Femur (tissue), 1 donor: ENCODE measurements at regions not wholly inside any gene's neighbourhood (a gene's known extent, or its start where the extent isn't known, plus 50 kb on each side); places are given as distances from the start of the nearest gene placed in this dataset.

Experiments used
- DNase-seq: peaks from one replicate; pipeline ENCODE4 v3.0.0-alpha.2; 2017

DNA sequence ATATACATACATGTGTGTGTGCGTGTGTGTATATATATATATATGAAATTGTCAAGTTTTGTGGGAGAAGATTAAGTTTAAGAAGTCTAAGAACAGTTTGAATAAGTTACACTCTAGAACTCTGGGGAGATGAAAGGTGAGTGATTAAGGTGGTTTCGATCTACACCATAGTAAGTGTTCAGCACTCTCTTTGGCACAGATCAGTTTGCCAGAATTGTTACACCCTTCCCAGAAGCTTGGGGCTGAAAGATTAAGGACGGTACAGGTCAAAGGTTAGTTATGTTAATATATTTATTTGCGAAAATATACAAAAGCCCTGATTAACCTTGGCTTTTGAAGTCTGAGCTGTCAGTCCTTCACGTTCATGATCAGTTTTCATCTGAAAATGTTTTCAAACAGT is 309.1 kb downstream of the KLF5 start:
- no peak for DNase-seq

- no peak for DNase-seq
Observed at GRCh38 chr13:73366241-73366640, 307.4 kb downstream of the KLF5 start.

GRCh38 chr13:73365681-73366080 is 306.9 kb downstream of the KLF5 start:
- DNase-seq: no peak

GRCh38 chr13:73365252-73365651 is 306.4 kb downstream of the KLF5 start:
- no peak for DNase-seq

DNA sequence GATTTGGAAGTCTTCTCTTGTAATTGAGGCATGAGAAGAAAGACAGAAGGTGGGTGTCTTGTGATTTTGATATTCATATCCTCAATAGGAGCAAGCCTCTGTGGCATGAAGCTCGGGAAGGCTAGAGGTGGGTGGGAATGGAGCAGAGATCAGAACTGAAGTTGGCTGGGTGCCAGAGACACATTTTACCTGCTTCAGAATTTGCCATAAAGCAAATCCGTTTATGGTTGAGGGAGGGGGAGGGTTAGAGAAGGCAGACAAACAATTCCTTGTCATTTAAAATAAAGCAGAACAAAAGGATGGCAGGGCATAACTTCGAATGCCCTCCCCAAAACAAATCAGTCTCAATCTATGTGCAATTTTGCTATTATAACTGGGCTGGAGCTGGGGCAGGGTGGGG is 305.9 kb downstream of the KLF5 start:
- DNase-seq: no peak

DNA sequence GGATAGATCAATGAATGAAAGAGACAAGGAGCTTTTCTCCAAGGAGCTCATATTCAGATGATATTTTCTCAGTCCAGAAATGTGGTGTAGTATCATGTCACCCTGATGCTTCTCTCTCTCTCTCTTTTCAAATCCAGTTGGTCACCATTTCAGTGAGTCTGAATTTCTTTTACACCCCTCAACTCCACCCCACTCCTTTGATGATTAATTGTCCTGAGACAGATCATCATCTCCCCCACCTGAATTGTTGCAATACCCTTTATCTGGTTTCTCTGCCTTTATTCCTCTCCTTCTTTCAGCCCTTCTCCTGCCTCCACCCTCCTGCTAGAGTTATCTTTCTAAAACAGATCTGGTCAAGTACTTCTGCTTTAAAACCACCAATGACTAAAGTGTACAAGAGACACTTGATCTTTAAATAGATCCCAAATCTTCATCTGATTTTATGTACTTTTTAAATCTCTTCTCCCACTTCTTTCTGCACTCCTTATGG is 299.8 kb downstream of the KLF5 start:
- no peak for DNase-seq

DNA sequence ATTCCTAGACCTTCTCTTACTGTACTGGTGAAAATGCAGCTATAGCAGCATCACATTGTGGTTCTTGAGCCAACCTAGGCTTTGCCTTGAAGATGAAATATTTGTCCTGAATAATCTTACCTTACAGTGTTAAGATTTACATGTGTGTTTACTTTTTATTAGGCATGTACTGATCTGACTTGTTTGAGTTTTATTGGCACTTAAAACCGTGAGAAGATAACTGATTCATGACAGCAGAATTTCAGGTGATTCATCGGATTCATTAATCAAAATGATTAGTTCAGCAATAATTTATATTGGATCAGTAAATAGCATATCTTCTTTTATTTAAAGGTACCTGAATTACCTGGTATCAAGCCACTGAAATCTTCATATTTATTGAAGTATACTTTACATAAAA is 296.3 kb downstream of the KLF5 start:
- DNase-seq: no peak

DNA sequence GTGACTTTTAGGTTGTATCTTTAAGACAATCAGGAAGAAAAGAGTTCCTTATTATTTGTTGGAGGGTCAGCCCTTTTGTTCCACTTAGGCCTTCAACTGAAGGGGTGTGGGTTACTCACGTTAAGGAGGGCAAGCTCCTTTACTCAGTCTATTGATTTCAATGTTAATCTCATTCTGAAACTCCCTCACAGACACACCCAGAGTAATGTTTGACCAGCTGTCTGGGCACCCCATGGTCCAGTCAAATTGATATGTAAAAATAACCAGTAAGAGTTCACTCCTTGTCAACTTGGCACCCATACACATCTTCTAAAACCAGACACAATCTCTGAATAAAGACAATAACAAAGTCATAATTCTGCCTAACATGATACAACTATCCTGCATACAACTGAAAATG is 292.9 kb downstream of the KLF5 start:
- no peak for DNase-seq

DNA sequence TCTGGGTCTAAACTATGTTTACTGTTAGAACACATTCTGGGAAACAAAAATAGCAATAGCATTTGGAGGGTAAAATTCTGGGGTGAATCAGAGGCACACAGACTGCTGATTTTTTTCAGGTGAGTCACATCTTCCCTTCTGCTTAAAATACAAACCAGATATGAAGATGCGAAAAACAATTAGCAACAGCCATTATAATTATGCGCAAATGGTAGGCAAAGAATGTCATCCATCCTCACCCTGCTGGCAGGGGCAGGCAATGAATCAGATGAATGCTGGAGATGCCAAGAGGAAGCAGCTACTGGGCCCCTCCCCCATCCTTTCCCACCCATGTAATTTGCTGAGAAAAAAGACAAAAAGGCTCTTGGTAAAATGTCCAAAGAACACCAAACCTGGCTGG is 282.9 kb downstream of the KLF5 start:
- no peak for DNase-seq

DNA sequence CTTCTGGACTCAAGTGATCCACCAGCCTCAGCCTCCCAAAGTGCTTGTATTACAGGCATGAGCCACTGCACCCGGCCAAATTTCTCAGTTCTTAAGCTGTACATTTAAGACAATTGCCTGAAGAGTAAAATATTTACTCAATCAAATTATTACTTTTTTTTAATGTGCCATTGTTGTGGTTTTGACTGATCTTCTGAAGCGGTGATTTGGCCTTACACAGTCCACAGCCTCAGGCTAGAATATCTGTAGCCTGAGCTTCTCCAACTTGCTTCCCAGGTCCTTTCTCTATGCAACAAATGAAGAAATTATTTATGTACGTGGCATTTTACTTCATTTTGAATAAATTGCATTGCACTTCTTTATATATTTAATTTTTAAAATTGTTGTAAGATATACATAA is 281.3 kb downstream of the KLF5 start:
- DNase-seq: no peak

- DNase-seq: no peak
Observed at GRCh38 chr13:73339086-73339485, 280.3 kb downstream of the KLF5 start.

- no peak for DNase-seq
Observed at GRCh38 chr13:73338389-73338788, 279.6 kb downstream of the KLF5 start.

GRCh38 chr13:73337532-73337931 is 278.7 kb downstream of the KLF5 start:
- DNase-seq: no peak

DNA sequence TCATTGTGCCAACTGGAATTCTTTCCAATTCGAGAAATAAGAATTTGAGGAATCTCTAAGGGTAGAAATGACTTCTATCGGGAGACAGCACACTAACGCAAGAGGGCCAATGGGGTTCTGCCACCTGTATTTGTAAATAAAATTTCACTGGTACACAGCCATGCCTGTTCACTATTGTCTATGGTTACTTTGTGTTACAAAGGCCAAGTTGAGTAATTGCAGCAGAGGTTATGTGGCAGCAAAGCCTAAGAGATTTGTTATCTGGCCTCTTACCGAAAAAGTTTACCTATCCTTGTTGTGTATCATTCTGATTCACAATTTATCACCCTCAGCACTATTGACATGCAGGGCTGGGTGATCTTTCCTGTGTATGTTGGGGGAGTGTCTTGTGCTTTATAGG is 278.0 kb downstream of the KLF5 start:
- DNase-seq: no peak

DNA sequence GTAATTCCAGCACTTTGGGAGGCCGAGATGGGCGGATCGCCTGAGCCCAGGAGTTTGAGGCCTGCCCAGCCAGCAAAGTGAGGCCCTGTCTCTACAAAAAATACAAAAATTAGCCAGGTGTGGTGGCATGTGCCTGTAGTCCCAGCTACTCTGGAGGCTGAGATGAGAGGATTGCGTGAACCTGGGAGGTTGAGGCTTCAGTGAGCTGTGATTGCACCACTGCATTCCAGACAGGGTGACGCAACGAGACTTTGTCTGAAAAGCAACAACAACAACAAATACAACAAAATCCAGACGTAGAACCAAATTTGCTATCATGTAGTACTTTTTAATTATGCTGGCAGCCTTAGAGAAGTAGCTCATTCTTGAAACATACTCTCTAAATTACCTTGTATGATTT is 277.1 kb downstream of the KLF5 start:
- no peak for DNase-seq

GRCh38 chr13:73335210-73335609 is 276.4 kb downstream of the KLF5 start:
- DNase-seq: no peak

- no peak for DNase-seq
Observed at GRCh38 chr13:73334445-73334844, 275.6 kb downstream of the KLF5 start.

GRCh38 chr13:73331556-73331955 is 272.8 kb downstream of the KLF5 start:
- DNase-seq: no peak

- no peak for DNase-seq
Observed at GRCh38 chr13:73329355-73329754, 270.6 kb downstream of the KLF5 start.

DNA sequence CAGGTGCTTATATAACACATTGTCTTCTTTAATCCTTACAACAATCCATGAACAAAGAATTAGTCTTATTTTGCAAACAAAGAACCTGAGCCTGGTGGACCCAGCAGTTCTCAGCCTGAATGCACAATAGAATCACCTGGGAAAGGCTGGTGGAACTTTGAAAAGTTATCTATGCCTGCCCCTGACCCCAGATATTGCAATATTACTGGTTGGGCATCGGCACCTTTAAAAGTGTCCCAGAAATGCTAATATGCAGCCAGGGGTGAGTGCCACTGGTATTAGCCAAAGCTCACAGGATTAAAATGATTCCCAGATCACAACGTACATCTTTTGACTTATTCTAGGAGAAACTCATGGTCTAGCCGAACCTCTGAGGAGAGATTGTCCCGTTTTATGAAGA is 268.8 kb downstream of the KLF5 start:
- DNase-seq: no peak

GRCh38 chr13:73325723-73326558 is 267.1 kb downstream of the KLF5 start:
- no peak for DNase-seq

- no peak for DNase-seq
Observed at GRCh38 chr13:73324842-73325722, 266.3 kb downstream of the KLF5 start.

GRCh38 chr13:73323615-73324014 is 264.8 kb downstream of the KLF5 start:
- no peak for DNase-seq

DNA sequence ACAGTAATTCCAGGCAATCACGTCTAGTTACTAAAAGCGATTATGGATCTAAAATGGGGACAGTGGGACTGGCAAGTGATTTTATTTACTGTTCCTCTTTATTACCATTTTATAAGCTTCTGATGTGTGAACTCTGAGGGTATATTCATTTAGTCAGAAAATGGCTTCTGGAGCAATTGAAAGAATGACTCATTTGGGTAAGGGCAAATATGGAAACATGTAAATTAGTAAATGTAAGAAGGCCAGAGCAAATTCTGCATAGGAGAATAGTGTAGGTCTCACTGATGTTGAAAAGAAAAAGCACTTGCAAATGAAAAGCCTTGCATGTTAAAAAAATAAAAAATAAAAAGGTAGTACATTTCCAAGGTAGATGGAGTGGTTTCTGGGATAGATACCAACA is 262.2 kb downstream of the KLF5 start:
- DNase-seq: no peak
